ENCODE measurements at regions not wholly inside any gene's neighbourhood (a gene's known extent, or its start where the extent isn't known, plus 50 kb on each side); places are given as distances from the start of the nearest gene placed in this dataset.

DNA sequence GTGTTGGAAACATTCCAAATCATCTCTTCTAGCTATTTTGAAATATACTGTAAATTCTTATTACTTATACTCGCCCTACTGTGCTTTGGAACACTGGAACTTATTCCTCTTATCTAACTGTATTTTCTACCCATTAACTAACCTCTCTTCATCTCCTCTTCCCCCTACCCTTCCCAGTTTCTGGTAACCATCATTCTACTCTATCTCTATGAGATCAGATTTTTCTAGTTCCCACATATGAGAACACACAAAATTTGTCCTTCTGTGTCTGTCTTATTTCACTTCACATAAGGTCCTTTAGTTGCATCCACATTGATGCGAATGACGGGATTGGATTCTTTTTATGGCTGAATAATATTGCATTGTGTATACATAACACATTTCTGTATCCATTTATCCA, 1003.8 kb upstream of the INTU start:
- TF ChIP-seq, protein P1, sequence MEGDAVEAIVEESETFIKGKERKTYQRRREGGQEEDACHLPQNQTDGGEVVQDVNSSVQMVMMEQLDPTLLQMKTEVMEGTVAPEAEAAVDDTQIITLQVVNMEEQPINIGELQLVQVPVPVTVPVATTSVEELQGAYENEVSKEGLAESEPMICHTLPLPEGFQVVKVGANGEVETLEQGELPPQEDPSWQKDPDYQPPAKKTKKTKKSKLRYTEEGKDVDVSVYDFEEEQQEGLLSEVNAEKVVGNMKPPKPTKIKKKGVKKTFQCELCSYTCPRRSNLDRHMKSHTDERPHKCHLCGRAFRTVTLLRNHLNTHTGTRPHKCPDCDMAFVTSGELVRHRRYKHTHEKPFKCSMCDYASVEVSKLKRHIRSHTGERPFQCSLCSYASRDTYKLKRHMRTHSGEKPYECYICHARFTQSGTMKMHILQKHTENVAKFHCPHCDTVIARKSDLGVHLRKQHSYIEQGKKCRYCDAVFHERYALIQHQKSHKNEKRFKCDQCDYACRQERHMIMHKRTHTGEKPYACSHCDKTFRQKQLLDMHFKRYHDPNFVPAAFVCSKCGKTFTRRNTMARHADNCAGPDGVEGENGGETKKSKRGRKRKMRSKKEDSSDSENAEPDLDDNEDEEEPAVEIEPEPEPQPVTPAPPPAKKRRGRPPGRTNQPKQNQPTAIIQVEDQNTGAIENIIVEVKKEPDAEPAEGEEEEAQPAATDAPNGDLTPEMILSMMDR (IDR thresholded peaks at IDR 0.05 in 8 of 11, conservative IDR thresholded peaks at IDR 0.05 in 3 of 11), result no peak
- TF ChIP-seq POLR2A (IDR thresholded peaks at IDR 0.05), result no peak
- no peak for TF ChIP-seq POLR2AphosphoS5 (IDR thresholded peaks at IDR 0.05)

All from spleen (tissue), 7 donors.